Activated CD8-positive, alpha-beta memory T cell treated with anti-CD3 and anti-CD28 coated beads, Interleukin-2, amount 10 ng/mL, durations not matched to agents 7 days and 5 days (primary cell): ENCODE measurements at regions not wholly inside any gene's neighbourhood (a gene's known extent, or its start where the extent isn't known, plus 50 kb on each side); places are given as distances from the start of the nearest gene placed in this dataset.

ENCODE experiments used
- ATAC-seq: fragments of 150-1000 bp; cut with Tn5 transposase; one replicate; pipeline ENCODE4 v1.10.0; 2021; ENCODE audit warnings: moderate library complexity
- CTCF ChIA-PET: fragments of 350-600 bp; sonication (Branson Sonifier 250); formaldehyde crosslinking; loops from one replicate; lab custom pipeline; 2021; ENCODE audit warnings: antibody characterized with exemption; lab: Charles Lee
- DNase-seq: peaks from one replicate; pipeline ENCODE4 v3.0.0-alpha.2; 2020
- H3K27ac Mint-ChIP-seq: one replicate; pipeline ENCODE4 v1.8.0; 2021; ENCODE audit warnings: mild to moderate bottlenecking, mixed read lengths
- H3K27me3 Mint-ChIP-seq: one replicate; pipeline ENCODE4 v1.8.0; 2021; ENCODE audit warnings: mixed read lengths
- H3K36me3 Mint-ChIP-seq: one replicate; pipeline ENCODE4 v1.8.0; 2021; ENCODE audit warnings: mild to moderate bottlenecking, mixed read lengths
- H3K4me1 Mint-ChIP-seq: one replicate; pipeline ENCODE4 v1.8.0; 2021; ENCODE audit warnings: mixed read lengths
- H3K4me3 Mint-ChIP-seq: one replicate; pipeline ENCODE4 v1.8.0; 2021; ENCODE audit warnings: mild to moderate bottlenecking, moderate library complexity, mixed read lengths
- H3K9me3 Mint-ChIP-seq: one replicate; pipeline ENCODE4 v1.8.0; 2022; ENCODE audit warnings: low read depth, mixed read lengths

- CTCF ChIA-PET, result no interaction called here
- no peaks in the 10 kb centered on the region for H3K9me3 Mint-ChIP-seq
Observed at GRCh38 chr14:97930166-97930565, 1133.0 kb downstream of the VRK1 start.

GRCh38 chr14:97931273-97931672 is 1134.1 kb downstream of the VRK1 start:
- Mint-ChIP-seq H3K9me3 (no peaks in the 10 kb centered on the region), H3K4me3 (no peak overlapping the region), H3K4me1 (peaks cover 12% of the 10 kb centered on the region), H3K27ac (no peak overlapping the region), H3K27me3 (peaks cover 14% of the 10 kb centered on the region), H3K36me3 (peaks cover 5% of the 10 kb centered on the region)
- no peak for ATAC-seq
- CTCF ChIA-PET, result interaction anchor here (0.7 kb wide), 1 partner anchor 13 kb away, joined by 3 read pairs; no protein-coding TSS in a partner anchor
- no peak for DNase-seq

More at GRCh38 chr14:97930166-97930565, 1133.0 kb downstream of the VRK1 start:
- peaks cover 5% of the 10 kb centered on the region for H3K36me3 Mint-ChIP-seq
- H3K27ac Mint-ChIP-seq, result no peak overlapping the region
- DNase-seq (no peak), ATAC-seq (no peak)
- peaks cover 14% of the 10 kb centered on the region for H3K27me3 Mint-ChIP-seq
- H3K4me3 Mint-ChIP-seq, result no peak overlapping the region
- peaks cover 23% of the 10 kb centered on the region for H3K4me1 Mint-ChIP-seq

GRCh38 chr14:97942921-97943320 is 1145.7 kb downstream of the VRK1 start:
- Mint-ChIP-seq H3K27me3 (no peaks in the 10 kb centered on the region), H3K4me1 (peaks cover 2% of the 10 kb centered on the region), H3K36me3 (peaks cover 18% of the 10 kb centered on the region), H3K27ac (no peak overlapping the region), H3K4me3 (no peak overlapping the region), H3K9me3 (peaks cover 7% of the 10 kb centered on the region)
- CTCF ChIA-PET, result no interaction called here
- DNase-seq (no peak), ATAC-seq (no peak)

GRCh38 chr14:97943619-97944018 is 1146.4 kb downstream of the VRK1 start:
- Mint-ChIP-seq H3K4me1 (peaks cover 2% of the 10 kb centered on the region), H3K4me3 (no peak overlapping the region), H3K9me3 (peaks cover 7% of the 10 kb centered on the region), H3K27me3 (no peaks in the 10 kb centered on the region), H3K36me3 (peaks cover 18% of the 10 kb centered on the region), H3K27ac (no peak overlapping the region)
- no peak for DNase-seq
- ATAC-seq, result no peak
- CTCF ChIA-PET, result no interaction called here

- Mint-ChIP-seq H3K4me3 (no peak overlapping the region), H3K27ac (no peak overlapping the region), H3K9me3 (peaks cover 7% of the 10 kb centered on the region), H3K36me3 (peaks cover 18% of the 10 kb centered on the region), H3K4me1 (peaks cover 2% of the 10 kb centered on the region), H3K27me3 (no peaks in the 10 kb centered on the region)
- CTCF ChIA-PET, result no interaction called here
- ATAC-seq (no peak), DNase-seq (no peak)
Observed at GRCh38 chr14:97944380-97944779, 1147.2 kb downstream of the VRK1 start.

GRCh38 chr14:97945631-97946030 is 1148.4 kb downstream of the VRK1 start:
- DNase-seq (no peak), ATAC-seq (no peak)
- no peak overlapping the region for H3K27ac Mint-ChIP-seq
- no peaks in the 10 kb centered on the region for H3K4me1 Mint-ChIP-seq
- no peaks in the 10 kb centered on the region for H3K27me3 Mint-ChIP-seq
- peaks cover 14% of the 10 kb centered on the region for H3K36me3 Mint-ChIP-seq
- no peak overlapping the region for H3K4me3 Mint-ChIP-seq
- CTCF ChIA-PET, result no interaction called here
- H3K9me3 Mint-ChIP-seq, result peaks cover 2% of the 10 kb centered on the region

- DNase-seq (no peak), ATAC-seq (no peak)
- Mint-ChIP-seq H3K9me3 (peaks cover 2% of the 10 kb centered on the region), H3K27me3 (no peaks in the 10 kb centered on the region), H3K4me1 (no peaks in the 10 kb centered on the region), H3K27ac (no peak overlapping the region), H3K36me3 (peaks cover 10% of the 10 kb centered on the region), H3K4me3 (no peak overlapping the region)
- CTCF ChIA-PET, result no interaction called here
Observed at GRCh38 chr14:97946240-97946639, 1149.1 kb downstream of the VRK1 start.

GRCh38 chr14:97946641-97947040 is 1149.5 kb downstream of the VRK1 start:
- CTCF ChIA-PET, result no interaction called here
- ATAC-seq (no peak), DNase-seq (no peak)
- H3K9me3 Mint-ChIP-seq, result peaks cover 2% of the 10 kb centered on the region
- H3K4me3 Mint-ChIP-seq, result no peak overlapping the region
- no peaks in the 10 kb centered on the region for H3K4me1 Mint-ChIP-seq
- H3K36me3 Mint-ChIP-seq, result peaks cover 9% of the 10 kb centered on the region
- no peaks in the 10 kb centered on the region for H3K27me3 Mint-ChIP-seq
- no peak overlapping the region for H3K27ac Mint-ChIP-seq

GRCh38 chr14:97948841-97949240 is 1151.7 kb downstream of the VRK1 start:
- no peaks in the 10 kb centered on the region for H3K27me3 Mint-ChIP-seq
- H3K9me3 Mint-ChIP-seq, result no peaks in the 10 kb centered on the region
- H3K27ac Mint-ChIP-seq, result no peak overlapping the region
- H3K4me1 Mint-ChIP-seq, result no peaks in the 10 kb centered on the region
- ATAC-seq (no peak), DNase-seq (no peak)
- no peak overlapping the region for H3K4me3 Mint-ChIP-seq
- CTCF ChIA-PET, result no interaction called here
- H3K36me3 Mint-ChIP-seq, result peaks cover 4% of the 10 kb centered on the region

- ATAC-seq, result no peak
- no peaks in the 10 kb centered on the region for H3K4me1 Mint-ChIP-seq
- no peak overlapping the region for H3K4me3 Mint-ChIP-seq
- DNase-seq, result no peak
- no peak overlapping the region for H3K27ac Mint-ChIP-seq
- peaks cover 51% of the 10 kb centered on the region for H3K36me3 Mint-ChIP-seq
- no peaks in the 10 kb centered on the region for H3K27me3 Mint-ChIP-seq
- CTCF ChIA-PET, result no interaction called here
- peaks cover 6% of the 10 kb centered on the region for H3K9me3 Mint-ChIP-seq
Observed at GRCh38 chr14:97956581-97957340, 1159.6 kb downstream of the VRK1 start.

- no peaks in the 10 kb centered on the region for H3K4me1 Mint-ChIP-seq
- H3K4me3 Mint-ChIP-seq, result no peak overlapping the region
- peaks cover 6% of the 10 kb centered on the region for H3K9me3 Mint-ChIP-seq
- no peak for ATAC-seq
- no peak overlapping the region for H3K27ac Mint-ChIP-seq
- peaks cover 53% of the 10 kb centered on the region for H3K36me3 Mint-ChIP-seq
- CTCF ChIA-PET, result no interaction called here
- H3K27me3 Mint-ChIP-seq, result no peaks in the 10 kb centered on the region
- DNase-seq, result no peak
Observed at GRCh38 chr14:97959251-97959650, 1162.1 kb downstream of the VRK1 start.

GRCh38 chr14:97960436-97960835 is 1163.3 kb downstream of the VRK1 start:
- Mint-ChIP-seq H3K4me1 (no peaks in the 10 kb centered on the region), H3K36me3 (peaks cover 52% of the 10 kb centered on the region), H3K9me3 (peaks cover 6% of the 10 kb centered on the region), H3K27me3 (no peaks in the 10 kb centered on the region), H3K4me3 (no peak overlapping the region), H3K27ac (no peak overlapping the region)
- DNase-seq, result no peak
- no peak for ATAC-seq
- CTCF ChIA-PET, result no interaction called here

- DNase-seq (peak; percentile 50), ATAC-seq (peak; percentile 57)
- H3K4me1 Mint-ChIP-seq, result peaks cover 39% of the 10 kb centered on the region
- H3K9me3 Mint-ChIP-seq, result peaks cover 10% of the 10 kb centered on the region
- peak overlapping the region; percentile 49 for H3K27ac Mint-ChIP-seq
- no peaks in the 10 kb centered on the region for H3K27me3 Mint-ChIP-seq
- CTCF ChIA-PET, result no interaction called here
- H3K36me3 Mint-ChIP-seq, result peaks cover 53% of the 10 kb centered on the region
- no peak overlapping the region for H3K4me3 Mint-ChIP-seq
Observed at GRCh38 chr14:97970222-97970621, 1173.0 kb downstream of the VRK1 start.

GRCh38 chr14:97975216-97975615 is 1178.0 kb downstream of the VRK1 start:
- Mint-ChIP-seq H3K27me3 (no peaks in the 10 kb centered on the region), H3K27ac (peak overlapping the region; percentile 95), H3K9me3 (peaks cover 3% of the 10 kb centered on the region), H3K4me1 (peaks cover 58% of the 10 kb centered on the region), H3K36me3 (peaks cover 26% of the 10 kb centered on the region), H3K4me3 (peak overlapping the region; percentile 84)
- ATAC-seq, result no peak
- DNase-seq, result no peak
- CTCF ChIA-PET, result no interaction called here
